ENCODE measurements at regions not wholly inside any gene's neighbourhood (a gene's known extent, or its start where the extent isn't known, plus 50 kb on each side); places are given as distances from the start of the nearest gene placed in this dataset.

DNA sequence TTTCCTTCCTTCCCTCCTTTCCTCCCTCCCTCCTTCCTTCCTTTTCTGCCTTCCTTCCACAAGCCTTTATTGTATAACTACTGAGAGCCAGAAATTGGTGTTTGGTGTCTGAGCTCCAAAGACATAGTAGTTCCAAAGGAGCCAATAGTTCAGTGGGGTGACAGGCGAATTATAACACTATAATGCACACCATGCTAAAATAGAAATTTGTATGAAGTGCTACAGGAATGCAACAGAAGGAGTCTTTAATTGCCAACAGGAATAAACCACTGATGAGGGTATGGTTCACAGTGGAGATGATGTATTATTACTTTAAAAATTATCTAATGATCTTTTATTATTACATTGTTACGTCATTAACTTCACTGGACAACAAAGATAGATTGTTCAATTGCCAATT, 158.8 kb upstream of the SP8 start:
- no peak for DNase-seq (ENCODE audit: low spot score)

DNA sequence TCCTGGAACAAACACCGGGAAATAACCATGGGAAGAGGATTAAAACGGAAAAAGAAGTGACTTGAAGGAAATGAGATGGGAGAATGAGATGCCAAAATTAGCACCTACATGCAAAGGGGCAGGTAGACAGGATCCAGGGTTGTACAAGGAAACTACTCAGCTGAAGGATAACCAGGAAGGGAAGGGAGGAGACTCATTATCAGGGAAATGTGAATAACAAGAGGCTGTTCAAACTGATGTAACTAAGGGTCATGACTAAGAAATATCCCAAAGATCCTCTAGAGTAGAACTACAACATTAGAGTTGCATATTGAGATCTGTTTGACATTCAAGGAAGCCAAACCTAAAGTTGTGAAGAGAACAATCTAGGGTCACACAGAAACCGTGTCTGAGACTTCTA, 166.2 kb upstream of the SP8 start:
- no peak for DNase-seq (ENCODE audit: low spot score)

DNA sequence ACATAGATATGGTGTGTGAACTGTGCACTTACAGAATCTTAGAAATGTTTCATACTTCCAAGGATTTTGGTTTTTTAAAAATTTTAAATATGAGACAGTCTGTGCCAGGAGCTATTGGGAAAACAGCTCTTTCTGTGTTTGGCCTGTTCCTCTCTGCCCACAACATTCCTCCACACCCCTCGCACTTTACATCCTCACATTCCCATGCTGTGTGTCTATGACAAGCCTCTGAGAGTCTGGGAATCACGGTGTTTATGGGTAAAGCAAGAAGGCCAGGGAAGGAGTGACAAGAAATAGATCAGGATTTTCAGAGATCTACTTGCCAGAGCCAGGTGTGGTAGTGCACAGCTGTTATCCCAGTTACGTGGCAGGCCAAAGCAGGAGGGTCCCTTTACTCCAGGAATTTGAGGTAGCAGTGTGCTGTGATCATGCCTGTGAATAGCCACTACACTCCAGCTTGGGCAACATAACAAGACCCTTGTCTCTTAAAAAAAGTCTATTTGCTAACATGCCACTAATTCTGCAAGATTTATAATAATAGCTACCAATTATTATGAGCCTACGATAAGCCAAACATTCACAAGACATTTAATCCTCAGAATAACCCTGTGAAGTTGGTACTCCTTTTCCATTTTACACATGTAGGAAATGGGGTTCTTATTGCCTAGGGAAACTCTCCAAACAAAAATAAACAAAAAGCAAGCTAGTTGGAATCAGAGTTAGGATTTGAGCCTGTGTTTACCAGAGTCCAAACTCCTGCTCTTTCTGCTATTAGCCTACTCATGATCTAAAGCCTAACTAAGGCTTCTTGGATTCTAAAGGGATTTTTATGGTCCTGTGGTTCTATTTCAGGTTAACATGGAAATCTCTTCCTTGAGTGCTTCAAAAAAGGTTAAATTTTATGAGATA, 168.3 kb upstream of the SP8 start:
- no peak for DNase-seq (ENCODE audit: low spot score)

DNA sequence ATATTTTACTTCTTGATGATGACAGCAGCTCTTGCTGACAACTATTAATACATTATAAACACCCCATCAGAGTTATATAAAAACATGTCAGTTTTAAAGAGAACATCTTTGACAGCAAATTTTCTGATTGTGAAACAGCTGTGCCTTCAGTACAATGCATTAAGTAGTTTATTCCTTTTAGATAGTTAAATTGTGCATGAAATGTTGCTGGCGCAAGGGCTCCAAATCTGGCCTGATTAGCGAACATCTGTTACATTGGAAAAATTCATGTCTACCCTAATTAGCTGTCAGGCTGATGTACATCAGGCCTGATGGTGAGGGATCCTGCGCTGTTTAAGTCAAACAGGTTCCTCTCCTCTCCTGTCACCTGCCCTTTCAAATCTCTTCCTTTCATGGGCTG, 171.9 kb upstream of the SP8 start:
- DNase-seq (ENCODE audit: low spot score), result no peak

DNA sequence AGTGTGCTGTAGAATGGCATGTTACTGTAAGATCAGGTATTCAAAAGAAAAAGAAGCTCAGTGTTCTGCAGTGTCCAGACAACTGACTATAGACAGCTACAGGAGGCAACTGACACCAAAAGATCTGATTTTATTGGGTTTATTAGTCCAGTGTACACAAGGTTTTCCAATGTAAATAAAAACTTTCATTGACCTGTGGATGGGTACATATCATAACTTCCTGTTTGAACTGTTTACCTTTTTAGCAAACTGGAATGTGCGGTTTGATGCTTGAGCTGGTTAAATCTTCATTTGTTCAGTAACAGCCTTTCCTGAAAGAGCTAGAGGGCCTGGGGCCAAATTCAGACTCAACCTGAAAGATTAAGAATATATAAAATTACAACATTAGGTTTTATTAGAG, 172.6 kb upstream of the SP8 start:
- no peak for DNase-seq (ENCODE audit: low spot score)

DNA sequence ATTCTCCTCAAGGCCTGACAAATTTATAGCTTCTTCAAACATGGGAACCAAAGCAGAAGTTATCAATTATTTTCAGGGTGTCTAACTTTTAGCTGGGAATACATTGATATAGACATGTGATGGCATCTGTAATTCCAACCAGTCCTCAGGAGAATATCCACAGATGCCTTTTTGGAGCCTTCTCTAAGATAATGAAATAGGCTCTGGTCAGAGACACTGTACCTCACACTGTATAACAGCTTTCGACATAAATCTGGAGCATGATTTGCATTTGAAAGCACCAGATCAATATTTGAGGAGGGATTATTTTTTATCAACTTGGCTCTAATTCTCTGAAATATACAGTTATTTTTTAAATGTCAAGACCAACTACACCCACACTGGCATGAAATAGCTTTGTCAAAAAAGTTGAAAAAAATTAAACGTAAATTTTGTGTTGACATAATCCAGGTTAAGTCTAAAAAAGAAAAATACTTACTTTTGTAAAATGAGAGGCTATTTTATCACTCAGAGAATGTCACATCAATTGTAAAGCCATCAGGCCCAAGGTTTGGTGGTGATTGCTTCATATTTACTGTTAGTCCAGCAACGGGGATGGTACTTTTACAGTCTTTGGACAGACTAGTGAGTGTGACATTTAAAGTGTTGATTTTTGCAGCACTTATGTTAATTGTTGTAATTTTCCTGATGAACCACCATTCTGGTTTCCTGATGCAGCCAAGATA, 177.0 kb upstream of the SP8 start:
- DNase-seq (ENCODE audit: low spot score), result no peak

DNA sequence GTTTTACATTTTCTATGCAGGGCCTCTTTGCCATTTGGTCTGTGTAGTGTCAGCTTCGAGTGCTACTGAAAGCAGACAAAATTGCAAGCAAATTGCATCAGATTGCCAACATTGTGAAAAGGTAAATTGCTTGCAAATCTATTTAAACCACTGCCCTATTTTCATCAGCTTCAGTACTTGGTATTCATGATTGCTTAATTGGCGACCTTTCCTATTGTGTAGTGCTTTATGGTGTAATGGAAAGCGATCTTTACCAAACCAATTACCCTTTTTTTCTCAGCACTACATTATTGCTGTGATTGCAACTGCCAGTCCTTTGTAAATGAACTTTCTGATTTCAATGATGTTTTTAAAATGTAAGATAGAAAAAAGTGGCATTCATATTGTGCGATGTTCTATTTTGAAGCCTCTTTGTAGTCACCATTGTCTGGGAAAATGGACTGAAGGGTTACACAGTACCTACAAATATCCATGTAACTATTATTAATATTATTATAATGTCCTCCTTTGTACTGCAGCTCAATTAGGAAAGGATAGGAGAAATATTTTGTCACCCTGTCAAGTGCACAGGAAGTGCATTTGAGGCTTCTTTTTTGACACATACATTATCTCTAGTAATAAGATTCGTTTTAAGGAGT, 177.7 kb upstream of the SP8 start:
- DNase-seq (ENCODE audit: low spot score), result no peak

DNA sequence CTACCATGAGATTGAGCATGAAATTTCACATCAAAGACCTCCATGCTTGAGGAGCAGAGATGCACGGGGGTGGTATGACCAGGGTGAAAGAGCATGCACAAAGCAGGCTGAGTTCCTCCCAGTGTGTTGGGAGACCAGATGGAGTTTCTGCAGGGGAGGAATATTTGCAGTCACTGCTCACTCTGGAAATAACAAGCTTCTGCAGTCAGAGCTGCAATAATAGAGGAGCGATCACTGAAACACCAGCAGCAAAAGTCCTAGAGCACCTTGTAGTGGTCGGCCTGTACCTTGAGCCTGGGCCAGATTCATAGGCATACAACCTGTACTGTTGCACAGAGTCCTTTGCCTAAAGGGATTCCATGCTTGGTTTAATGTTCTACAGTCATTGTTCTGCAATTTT, 184.5 kb upstream of the SP8 start:
- no peak for DNase-seq (ENCODE audit: low spot score)

DNA sequence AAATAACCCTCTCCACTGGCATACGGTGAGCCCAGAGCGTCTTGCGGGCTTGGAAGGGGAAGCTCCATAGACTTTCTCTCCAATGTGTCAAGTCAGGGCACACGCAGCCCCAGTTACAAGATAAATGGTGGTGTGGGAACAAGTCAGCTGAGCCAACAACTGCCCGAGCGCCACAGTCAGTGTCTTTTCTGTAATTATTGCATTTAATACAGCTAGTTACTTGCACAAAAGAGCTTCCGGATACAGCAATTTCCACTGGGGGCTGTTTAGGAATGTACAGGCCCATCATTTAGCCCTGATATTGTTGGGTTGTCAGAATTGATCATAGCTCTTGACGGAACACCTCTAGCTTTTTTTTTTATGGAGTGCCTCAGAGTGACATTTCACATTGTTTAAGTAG, 193.5 kb upstream of the SP8 start:
- no peak for DNase-seq (ENCODE audit: low spot score)

DNA sequence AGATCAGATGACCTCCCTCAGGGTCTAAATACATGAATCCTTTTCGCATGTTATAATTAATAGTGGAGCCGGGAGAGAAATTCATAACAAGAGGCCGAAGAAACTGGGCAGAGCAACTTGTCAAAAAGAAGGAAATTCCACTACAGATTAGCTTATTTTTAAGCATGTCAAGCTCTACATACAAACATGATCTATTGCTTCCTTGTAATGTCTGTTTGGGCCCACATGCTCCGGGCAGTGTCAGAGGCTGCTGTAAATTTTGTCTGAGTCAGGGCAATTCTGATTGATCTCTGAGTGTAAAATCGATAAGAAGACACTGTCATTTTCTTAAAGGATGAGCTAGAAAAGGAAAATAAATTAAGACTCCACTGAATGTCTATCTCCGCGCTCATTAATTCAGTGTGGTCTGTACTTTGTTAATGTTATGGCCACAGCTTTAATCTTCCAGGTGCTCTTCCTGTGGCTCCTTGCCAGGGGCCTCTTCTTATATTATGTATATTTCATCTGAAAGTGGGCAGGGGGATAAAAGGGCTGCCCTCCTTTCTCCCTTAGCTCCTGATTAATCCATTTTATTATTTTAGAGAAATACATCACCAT, 194.1 kb upstream of the SP8 start:
- DNase-seq (ENCODE audit: low spot score), result no peak

DNA sequence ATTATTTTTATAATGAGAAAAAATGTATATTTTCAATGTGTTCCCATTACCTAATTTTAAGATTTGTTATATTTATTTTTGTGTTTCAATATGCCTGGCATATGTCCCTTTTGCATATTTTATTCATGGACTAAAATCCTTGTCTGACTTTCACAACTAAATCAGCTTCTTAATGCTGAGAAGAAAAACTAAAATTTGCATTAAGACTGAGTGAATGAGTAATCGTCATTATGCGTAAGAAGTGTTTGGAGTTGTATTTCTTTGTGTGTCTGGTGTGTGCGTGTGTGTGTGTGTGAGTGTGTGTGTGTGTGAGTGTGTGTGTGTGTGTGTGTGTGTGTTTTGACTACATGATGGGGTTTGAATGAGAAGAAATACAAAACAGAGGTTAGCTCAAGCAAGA, 201.7 kb upstream of the SP8 start:
- DNase-seq (ENCODE audit: low spot score), result no peak

DNA sequence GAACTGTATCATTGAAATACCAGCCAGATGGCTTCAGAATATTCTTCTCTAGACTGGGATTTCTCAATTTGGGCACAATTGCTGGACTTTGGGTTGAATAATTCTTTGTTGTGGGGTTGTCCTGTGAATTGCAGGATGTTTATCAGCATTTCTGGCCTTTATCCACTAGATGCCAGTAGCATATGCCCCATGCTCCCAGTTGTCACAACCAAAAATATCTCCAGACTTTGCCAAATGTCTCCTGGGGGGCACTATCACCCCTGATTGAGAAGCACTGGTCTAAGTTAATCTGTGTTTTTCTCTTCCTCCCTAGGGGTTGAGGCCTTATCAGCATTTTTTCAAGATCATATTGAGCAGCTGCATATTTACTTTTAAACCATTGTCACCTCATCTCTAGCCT, 204.9 kb upstream of the SP8 start:
- DNase-seq (ENCODE audit: low spot score), result no peak

DNA sequence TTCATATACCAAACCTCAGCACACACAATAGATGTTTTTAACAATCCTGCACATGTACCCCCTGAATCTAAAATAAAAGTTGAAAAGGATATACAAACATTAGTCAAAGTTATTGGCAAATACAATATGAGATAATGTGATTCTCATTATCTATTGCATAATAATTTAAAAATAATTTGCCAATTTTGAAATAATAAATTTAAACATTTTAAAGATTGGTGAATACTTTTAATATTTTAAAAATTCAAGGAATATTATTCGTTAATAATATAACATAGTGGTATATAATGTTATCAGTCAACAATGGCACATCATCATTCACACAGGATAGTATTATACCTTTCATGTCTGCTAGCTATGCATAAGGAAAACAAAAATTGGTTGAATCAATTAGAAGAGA, 207.0 kb upstream of the SP8 start:
- no peak for DNase-seq (ENCODE audit: low spot score)

DNA sequence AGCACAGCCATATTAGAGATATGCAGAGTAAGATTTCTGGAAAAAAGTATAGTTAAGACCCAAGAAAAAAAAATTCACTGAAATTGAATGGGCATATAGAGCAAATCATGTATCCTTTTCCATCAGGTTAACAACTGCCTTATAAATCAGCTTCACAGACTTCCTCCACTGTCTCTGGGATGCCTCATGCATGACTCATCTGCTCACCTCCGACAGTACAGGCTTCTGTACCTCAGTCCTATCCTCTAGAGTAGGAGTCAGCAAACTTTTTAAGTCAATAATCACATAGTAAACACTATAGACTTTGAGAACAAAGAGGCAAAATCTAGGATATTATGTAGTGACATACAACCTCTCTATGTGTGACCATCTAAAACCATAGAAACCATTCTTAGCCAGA, 211.6 kb upstream of the SP8 start:
- DNase-seq (ENCODE audit: low spot score), result no peak

DNA sequence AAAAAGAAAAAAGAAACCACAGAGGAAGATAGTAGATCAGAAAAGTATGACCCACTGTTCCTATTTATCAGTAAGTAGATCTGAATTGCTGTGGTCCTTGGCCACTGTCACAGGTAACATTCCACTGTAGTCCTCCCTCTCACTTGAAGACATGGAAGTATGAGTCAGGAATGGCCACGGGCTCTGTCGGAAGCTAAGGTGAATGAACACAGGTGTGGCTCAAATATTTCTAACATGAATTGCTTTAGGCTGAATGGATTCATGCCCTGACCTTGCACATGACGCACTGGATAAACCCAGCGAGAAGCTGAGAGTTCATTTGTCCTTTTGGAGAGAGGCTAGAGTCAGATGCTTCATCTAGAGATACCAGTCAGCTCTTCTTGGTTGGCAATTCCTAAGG, 224.5 kb upstream of the SP8 start:
- no peak for DNase-seq (ENCODE audit: low spot score)

DNA sequence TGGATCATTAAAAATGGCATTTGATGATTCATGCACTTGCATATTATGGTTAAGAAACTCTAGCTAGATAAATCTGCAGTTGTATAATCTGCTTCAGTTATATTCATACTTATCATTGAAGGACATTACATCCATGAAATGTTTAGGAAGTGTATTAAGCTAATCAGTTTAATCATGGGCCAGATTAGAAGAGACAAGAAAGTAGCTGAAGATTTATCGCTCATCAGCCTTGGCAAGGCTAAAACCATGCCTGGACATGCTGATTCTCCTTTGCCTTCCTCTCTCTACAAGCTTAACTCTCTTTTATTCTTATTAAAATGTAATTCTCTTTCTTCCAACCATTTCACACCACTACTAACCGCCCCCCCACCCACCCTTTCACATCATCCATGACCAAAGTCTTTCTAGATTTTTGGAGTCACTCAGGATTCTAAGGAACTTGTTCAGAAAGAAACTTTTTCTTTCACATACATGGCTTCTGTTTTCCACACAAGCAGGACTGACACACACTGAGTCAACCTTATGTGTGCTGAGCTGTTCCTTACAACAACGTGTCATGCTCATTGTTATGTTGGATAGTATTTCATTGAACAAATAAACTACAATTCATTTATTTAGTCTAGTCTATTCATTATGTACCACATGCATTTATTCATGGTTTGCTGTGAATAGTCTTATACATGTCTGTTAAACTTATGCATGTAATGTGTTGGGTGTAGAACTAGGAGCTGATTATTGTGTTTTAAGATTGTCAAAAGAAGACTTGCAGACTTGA, 227.3 kb upstream of the SP8 start:
- no peak for DNase-seq (ENCODE audit: low spot score)

DNA sequence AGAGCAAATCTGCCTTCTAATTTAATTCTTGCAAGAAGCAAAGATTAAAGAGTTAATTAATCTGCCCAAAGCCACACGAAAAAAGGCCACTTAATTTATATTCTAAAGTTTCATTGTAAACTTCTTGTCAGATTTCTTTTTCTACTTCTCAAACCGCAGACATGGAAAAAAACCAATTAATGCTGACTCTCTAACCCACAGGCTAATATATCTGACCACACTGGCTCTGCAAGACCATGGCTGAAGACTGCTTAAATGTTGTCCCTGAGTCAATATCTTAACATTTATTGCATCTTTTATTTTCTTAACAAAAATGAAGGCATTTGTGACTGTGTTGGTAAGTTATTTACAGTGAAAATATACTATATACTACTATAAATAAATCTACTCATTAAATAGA, 234.0 kb upstream of the SP8 start:
- DNase-seq (ENCODE audit: low spot score), result no peak

DNA sequence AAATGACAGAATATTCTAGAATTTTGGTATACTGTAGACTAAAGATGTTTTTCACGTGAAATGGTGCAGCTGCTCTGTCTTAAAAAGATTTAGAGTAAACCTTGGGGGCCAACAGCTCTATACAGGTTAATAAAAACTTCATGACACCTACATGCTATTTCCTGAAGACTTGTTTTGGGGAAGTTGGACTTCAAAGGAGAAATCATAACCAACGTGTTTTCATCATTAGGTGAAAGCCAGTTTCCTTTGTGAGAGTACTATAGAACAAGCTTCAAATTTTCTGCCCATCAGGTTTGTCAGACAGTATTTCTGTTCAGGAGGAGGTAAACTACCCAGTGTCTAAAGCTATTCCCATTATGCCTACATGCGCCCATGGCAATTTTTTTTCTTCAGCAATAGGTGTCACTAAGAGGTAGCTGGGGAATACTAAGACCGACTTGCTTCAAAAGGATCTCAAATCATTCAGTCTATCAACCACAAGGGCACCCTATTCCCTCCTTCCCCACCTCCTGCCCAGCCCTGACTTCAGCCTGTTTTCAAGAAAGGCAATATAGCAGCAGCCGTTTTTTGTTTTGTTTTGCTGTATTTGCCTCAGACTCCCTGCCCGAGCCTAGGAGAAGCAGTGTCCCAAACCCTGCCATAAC, 237.3 kb upstream of the SP8 start:
- DNase-seq (ENCODE audit: low spot score), result no peak

DNA sequence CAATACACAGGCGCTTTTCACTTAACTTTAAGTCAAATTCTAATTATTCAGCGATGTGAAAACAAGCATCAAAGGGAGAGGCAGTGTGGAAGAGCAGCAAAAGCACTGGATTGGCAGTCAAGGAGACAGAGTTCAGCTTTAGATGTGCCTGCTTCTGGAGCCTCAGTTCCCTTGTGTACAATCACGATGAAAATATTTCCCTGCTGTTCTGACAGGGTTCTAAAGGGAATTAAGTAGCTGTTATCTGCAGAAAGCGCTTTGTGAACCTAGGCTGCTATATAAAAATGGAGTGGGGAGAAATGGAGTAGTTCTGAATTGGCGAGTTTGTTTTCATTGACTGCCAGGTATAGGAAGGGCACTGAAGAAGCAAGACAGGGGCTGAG, 237.8 kb upstream of the SP8 start:
- no peak for DNase-seq (ENCODE audit: low spot score)

DNA sequence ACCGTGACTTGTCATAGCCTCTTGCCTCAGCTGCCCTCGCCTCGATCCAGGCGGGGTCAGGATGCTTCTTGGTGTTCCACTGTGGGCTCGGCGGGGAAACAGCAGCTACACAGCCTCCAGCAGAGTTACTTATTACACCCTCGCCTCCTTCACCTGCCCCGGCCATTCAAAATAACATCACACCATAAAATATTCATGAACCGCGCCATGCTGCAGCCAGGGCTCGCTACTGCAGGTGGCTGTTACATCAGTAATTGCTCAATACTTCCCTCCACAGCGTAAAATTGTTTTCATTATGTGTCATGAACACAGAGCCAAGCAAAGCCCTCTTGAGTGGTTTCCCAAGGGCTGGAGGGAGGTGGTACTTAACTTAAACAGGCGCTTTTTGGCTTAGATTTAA, 241.5 kb upstream of the SP8 start:
- no peak for DNase-seq (ENCODE audit: low spot score)

DNA sequence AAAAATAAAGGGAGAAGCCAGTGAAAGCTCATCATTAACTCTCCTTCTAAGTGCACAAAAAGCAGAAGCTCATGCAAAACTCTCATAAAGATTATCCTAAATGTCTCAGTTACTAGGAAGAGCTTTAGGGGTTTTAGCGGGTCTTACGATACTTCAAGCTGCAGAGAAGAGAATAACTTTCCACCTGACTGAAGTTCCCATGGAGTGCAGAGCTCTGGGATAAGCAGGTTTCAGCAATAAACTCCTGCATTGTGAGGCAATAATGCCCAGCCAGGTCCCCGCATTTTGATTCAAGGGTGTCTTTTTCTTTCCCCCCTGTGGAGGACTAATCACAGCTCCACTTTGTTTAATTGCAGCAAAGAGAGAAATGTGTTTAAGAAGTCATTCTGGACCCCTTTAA, 241.9 kb upstream of the SP8 start:
- DNase-seq (ENCODE audit: low spot score), result no peak

DNA sequence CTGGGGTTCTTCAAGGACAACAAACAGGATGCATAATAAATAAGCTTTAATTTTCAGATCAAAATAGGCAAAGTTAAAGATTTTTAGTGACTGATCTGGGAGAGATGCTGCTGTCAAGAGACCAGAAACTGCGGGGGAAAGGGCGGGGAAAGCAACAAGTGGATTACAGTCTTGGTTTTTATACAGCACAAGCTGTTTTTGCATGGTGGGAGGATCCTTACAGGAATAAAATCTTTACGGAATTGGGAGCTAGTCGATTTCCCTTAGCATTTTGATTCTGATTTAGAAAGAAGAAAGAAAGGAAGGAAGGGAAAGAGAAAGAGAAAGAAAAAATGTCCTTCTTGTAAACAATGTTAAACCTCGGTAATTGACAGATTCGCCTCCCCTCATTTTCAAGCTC, 242.3 kb upstream of the SP8 start:
- no peak for DNase-seq (ENCODE audit: low spot score)

Data from NAMALWA (cell line).